H9 (cell line): ENCODE measurements at regions not wholly inside any gene's neighbourhood (a gene's known extent, or its start where the extent isn't known, plus 50 kb on each side); places are given as distances from the start of the nearest gene placed in this dataset.

ENCODE experiments used
- DNase-seq: peaks from one replicate; pipeline ENCODE4 v3.0.0-alpha.2; 2017
- H2AFZ ChIP-seq: one replicate; pipeline ENCODE4 v1.6.1; 2013; ENCODE audit warnings: mild to moderate bottlenecking, low read length, control low read depth, moderate library complexity
- H2AK5ac ChIP-seq: 2 replicates; pipeline ENCODE4 v1.6.1; 2013; ENCODE audit warnings: low read length, control low read depth, mixed read lengths; ENCODE audit not compliant: insufficient read length
- H2BK120ac ChIP-seq: one replicate; pipeline ENCODE4 v1.6.1; 2013; ENCODE audit warnings: low read depth, mild to moderate bottlenecking, low read length, control low read depth, inconsistent platforms; ENCODE audit not compliant: poor library complexity, severe bottlenecking
- H2BK12ac ChIP-seq: 2 replicates; pipeline ENCODE4 v1.6.1; 2013; ENCODE audit warnings: low read length, control low read depth, mixed read lengths, low read depth; ENCODE audit not compliant: insufficient read length
- H2BK15ac ChIP-seq: 2 replicates; pipeline ENCODE4 v1.6.1; 2013; ENCODE audit warnings: low read depth, low read length, control low read depth
- H2BK20ac ChIP-seq: one replicate; pipeline ENCODE4 v1.6.1; 2013; ENCODE audit warnings: low read depth, mild to moderate bottlenecking, low read length, control low read depth, inconsistent platforms; ENCODE audit not compliant: poor library complexity, severe bottlenecking
- H2BK5ac ChIP-seq: 2 replicates; pipeline ENCODE4 v1.6.1; 2013; ENCODE audit warnings: low read length, control low read depth, mixed read lengths; ENCODE audit not compliant: insufficient read length
- H3K14ac ChIP-seq: 2 replicates; pipeline ENCODE4 v1.6.1; 2013; ENCODE audit warnings: low read length, control low read depth; ENCODE audit not compliant: insufficient read depth
- H3K18ac ChIP-seq: 2 replicates; pipeline ENCODE4 v1.6.1; 2013; ENCODE audit warnings: low read depth, mild to moderate bottlenecking, mixed read lengths, low read length, control low read depth; ENCODE audit not compliant: insufficient read length
- H3K23ac ChIP-seq: 2 replicates; pipeline ENCODE4 v1.6.1; 2013; ENCODE audit warnings: low read length, control low read depth, mixed read lengths, low read depth; ENCODE audit not compliant: insufficient read length
- H3K23me2 ChIP-seq: 2 replicates; pipeline ENCODE4 v1.6.1; 2013; ENCODE audit warnings: low read depth, mild to moderate bottlenecking, mixed read lengths, low read length, control low read depth; ENCODE audit not compliant: insufficient read length, poor library complexity, severe bottlenecking
- H3K27ac ChIP-seq: 2 replicates; pipeline ENCODE4 v1.5.1; 2013; ENCODE audit warnings: low read length, control low read depth, mixed read lengths, low read depth; ENCODE audit not compliant: insufficient read length
- H3K27me3 ChIP-seq: 2 replicates; pipeline ENCODE4 v1.6.1; 2013; ENCODE audit warnings: low read length, control low read depth, inconsistent platforms; ENCODE audit not compliant: insufficient read depth
- H3K4ac ChIP-seq: 2 replicates; pipeline ENCODE4 v1.6.1; 2013; ENCODE audit warnings: low read depth, mild to moderate bottlenecking, control low read depth, inconsistent platforms, low read length, moderate library complexity
- H3K4me1 ChIP-seq: 2 replicates; pipeline ENCODE4 v1.6.1; 2013; ENCODE audit warnings: low read length, control low read depth, inconsistent platforms; ENCODE audit not compliant: insufficient read depth
- H3K4me2 ChIP-seq: 2 replicates; pipeline ENCODE4 v1.6.1; 2013; ENCODE audit warnings: low read length, control low read depth, mixed read lengths; ENCODE audit not compliant: insufficient read length, insufficient read depth
- H3K56ac ChIP-seq: 2 replicates; pipeline ENCODE4 v1.6.1; 2013; ENCODE audit warnings: low read depth, mild to moderate bottlenecking, mixed read lengths, low read length, control low read depth; ENCODE audit not compliant: insufficient read length
- H3K79me1 ChIP-seq: 2 replicates; pipeline ENCODE4 v1.6.1; 2013; ENCODE audit warnings: low read depth, mild to moderate bottlenecking, moderate library complexity, low read length, control low read depth, inconsistent platforms; ENCODE audit not compliant: insufficient read depth, poor library complexity, severe bottlenecking
- H3K79me2 ChIP-seq: 2 replicates; pipeline ENCODE4 v1.6.1; 2013; ENCODE audit warnings: low read length, control low read depth, inconsistent platforms; ENCODE audit not compliant: insufficient read depth
- H3K9ac ChIP-seq: 2 replicates; pipeline ENCODE4 v1.6.1; 2013; ENCODE audit warnings: low read length, control low read depth, mixed read lengths; ENCODE audit not compliant: insufficient read length; ENCODE audit errors: extremely low read depth
- H3K9me3 ChIP-seq: one replicate; pipeline ENCODE4 v1.6.1; 2013; ENCODE audit warnings: low read depth, low read length, inconsistent platforms; ENCODE audit not compliant: control insufficient read depth
- H3T11ph ChIP-seq: one replicate; pipeline ENCODE4 v1.6.1; 2013; ENCODE audit warnings: mild to moderate bottlenecking, low read length, control low read depth, inconsistent platforms
- H4K20me1 ChIP-seq: one replicate; pipeline ENCODE4 v1.6.1; 2013; ENCODE audit not compliant: control insufficient read depth, insufficient read length, insufficient read depth
- H4K5ac ChIP-seq: 2 replicates; pipeline ENCODE4 v1.6.1; 2013; ENCODE audit warnings: low read depth, mild to moderate bottlenecking, mixed read lengths, low read length, control low read depth; ENCODE audit not compliant: insufficient read length
- H4K8ac ChIP-seq: replicated peaks from 2 replicates; pipeline ENCODE4 v1.6.1; 2013; ENCODE audit warnings: low read length, control low read depth, mixed read lengths, low read depth; ENCODE audit not compliant: insufficient read length
- H4K91ac ChIP-seq: 2 replicates; pipeline ENCODE4 v1.6.1; 2013; ENCODE audit warnings: low read depth, mild to moderate bottlenecking, moderate library complexity, mixed read lengths, low read length, control low read depth; ENCODE audit not compliant: insufficient read length
- H3K27ac Mint-ChIP-seq, 3 experiments: 2 replicates in 2 of 3; 3 replicates in 1 of 3; pipeline ENCODE4 v1.8.0; 2020 to 2021; ENCODE audit warnings: mixed read lengths in 3 of 3, mild to moderate bottlenecking in 1 of 3, moderate library complexity in 1 of 3
- H3K27me3 Mint-ChIP-seq: 2 replicates; pipeline ENCODE4 v1.8.0; 2021; ENCODE audit warnings: low read depth, mild to moderate bottlenecking, moderate library complexity, mixed read lengths
- H3K36me3 Mint-ChIP-seq, 3 experiments: 2 replicates in 2 of 3; 3 replicates in 1 of 3; pipeline ENCODE4 v1.8.0; 2020 to 2021; ENCODE audit warnings: low read depth in 3 of 3, mixed read lengths in 3 of 3; ENCODE audit not compliant: insufficient read depth in 1 of 3
- H3K4me1 Mint-ChIP-seq, 2 experiments: 2 replicates each; pipeline ENCODE4 v1.8.0; 2020; ENCODE audit warnings: mixed read lengths in 2 of 2
- H3K4me3 Mint-ChIP-seq, 2 experiments: 2 replicates in 1 of 2; 3 replicates in 1 of 2; pipeline ENCODE4 v1.8.0; 2020 to 2021; ENCODE audit warnings: mild to moderate bottlenecking in 2 of 2, mixed read lengths in 2 of 2, moderate library complexity in 1 of 2
- H3K9me3 Mint-ChIP-seq, 2 experiments: 2 replicates in 1 of 2; 3 replicates in 1 of 2; pipeline ENCODE4 v1.8.0; 2020; ENCODE audit warnings: mild to moderate bottlenecking in 2 of 2, mixed read lengths in 2 of 2, moderate library complexity in 1 of 2
- CTCF ChIP-seq: fragments of 200-600 bp; sonication (generic); conservative IDR thresholded peaks from 3 replicates; pipeline ENCODE4 v1.8.0; 2021; ENCODE audit warnings: antibody characterized with exemption, mild to moderate bottlenecking
- WGBS: extraction: QIAGEN DNeasy Blood & Tissue Kit; methylation state at CpG from one replicate; pipeline ENCODE4 v1.1.7; 2013; ENCODE audit warnings: missing lambda C conversion rate, low lambda C conversion rate, mixed read lengths; ENCODE audit not compliant: insufficient read length; ENCODE audit errors: extremely low coverage; 5-methylcytosine and 5-hydroxymethylcytosine counted together

- no peak overlapping the region for H3K27ac Mint-ChIP-seq
- WGBS = no CpG with 5 or more reads among the region's 4 CpGs
- Histone ChIP-seq H3K9me3 (no peaks in the 10 kb centered on the region), H3T11ph (no peak overlapping the region), H3K4me1 (no peaks in the 10 kb centered on the region), H4K91ac (no peak overlapping the region), H2BK120ac (no peak overlapping the region), H3K79me2 (no peaks in the 10 kb centered on the region), H2AFZ (no peak overlapping the region), H3K9ac (no peak overlapping the region), H3K56ac (no peak overlapping the region), H3K23me2 (no peaks in the 10 kb centered on the region), H3K18ac (no peak overlapping the region), H3K23ac (no peak overlapping the region), H4K8ac (no peak overlapping the region), H3K27me3 (no peaks in the 10 kb centered on the region), H4K5ac (no peak overlapping the region), H2BK12ac (no peak overlapping the region), H3K27ac (no peak overlapping the region), H4K20me1 (no peaks in the 10 kb centered on the region), H2AK5ac (no peak overlapping the region), H3K4ac (no peak overlapping the region), H2BK20ac (no peak overlapping the region), H3K79me1 (no peaks in the 10 kb centered on the region), H2BK5ac (no peak overlapping the region), H3K14ac (no peak overlapping the region), H3K4me2 (no peak overlapping the region), H2BK15ac (no peak overlapping the region)
- H3K4me1 Mint-ChIP-seq = peaks cover 0 to 4% of the 10 kb centered on the region in 2 experiments; a peak in 2 of 4 replicates
- DNase-seq = no peak
- H3K4me3 Mint-ChIP-seq = no peak overlapping the region
- no peaks in the 10 kb centered on the region for H3K9me3 Mint-ChIP-seq
- no peaks in the 10 kb centered on the region for H3K36me3 Mint-ChIP-seq
- peaks cover 5% of the 10 kb centered on the region; the same call in 1 of the 2 replicates for H3K27me3 Mint-ChIP-seq
- no peak for TF ChIP-seq CTCF
These were observed 285.4 kb upstream of the CHD6 start for GRCh38 chr20:41903586-41903985.
